Caki2 (cell line): ENCODE measurements at regions not wholly inside any gene's neighbourhood (a gene's known extent, or its start where the extent isn't known, plus 50 kb on each side); places are given as distances from the start of the nearest gene placed in this dataset.
"Not testable (repeated sequence)": the region's sequence is repeated elsewhere in the genome, so short reads cannot be mapped to it uniquely, and the experiment has no call there.

ENCODE experiments used
- DNase-seq: peaks from one replicate; pipeline ENCODE4 v3.0.0-alpha.2; 2015; ENCODE audit warnings: low read depth
- in situ Hi-C: cut with HindIII; loops from 2 replicates; pipeline ENCODE4 v1.10.0; 2016; ENCODE audit warnings: low sequenced_read_pairs, low pct_unique_long_range_greater_than_20kb, mixed read lengths

GRCh38 chr2:111580616-111581015 lies 303.4 kb downstream of the ANAPC1 start:
- DNase-seq, in situ Hi-C loops: not testable (repeated sequence)

GRCh38 chr2:111582090-111582489 lies 301.9 kb downstream of the ANAPC1 start:
- in situ Hi-C loops, DNase-seq: not testable (repeated sequence)

GRCh38 chr2:111583480-111583879 lies 300.5 kb downstream of the ANAPC1 start:
- DNase-seq, in situ Hi-C loops: not testable (repeated sequence)

GRCh38 chr2:111584540-111584939 lies 299.5 kb downstream of the ANAPC1 start:
- in situ Hi-C loops, DNase-seq: not testable (repeated sequence)

GRCh38 chr2:111584950-111585349 lies 299.0 kb downstream of the ANAPC1 start:
- DNase-seq, in situ Hi-C loops: not testable (repeated sequence)

GRCh38 chr2:111586014-111586413 lies 298.0 kb downstream of the ANAPC1 start:
- in situ Hi-C loops, DNase-seq: not testable (repeated sequence)

- DNase-seq, in situ Hi-C loops: not testable (repeated sequence)
Observed at GRCh38 chr2:111595072-111595471, 288.9 kb downstream of the ANAPC1 start.

GRCh38 chr2:111596808-111597705 lies 286.9 kb downstream of the ANAPC1 start:
- DNase-seq, in situ Hi-C loops: not testable (repeated sequence)

GRCh38 chr2:111598944-111599343 lies 285.0 kb downstream of the ANAPC1 start:
- in situ Hi-C loops, DNase-seq: not testable (repeated sequence)

GRCh38 chr2:111602259-111602658 lies 281.7 kb downstream of the ANAPC1 start:
- in situ Hi-C loops, DNase-seq: not testable (repeated sequence)

GRCh38 chr2:111605798-111606197 lies 278.2 kb downstream of the ANAPC1 start:
- DNase-seq, in situ Hi-C loops: not testable (repeated sequence)

GRCh38 chr2:111606632-111607031 lies 277.4 kb downstream of the ANAPC1 start:
- DNase-seq, in situ Hi-C loops: not testable (repeated sequence)

GRCh38 chr2:111609146-111609844 lies 274.7 kb downstream of the ANAPC1 start:
- in situ Hi-C loops, DNase-seq: not testable (repeated sequence)

- in situ Hi-C loops, DNase-seq: not testable (repeated sequence)
Observed at GRCh38 chr2:111610035-111610434, 274.0 kb downstream of the ANAPC1 start.

- DNase-seq = no peak
- in situ Hi-C loops = no loop called here
Observed at GRCh38 chr2:111616651-111617218, 267.3 kb downstream of the ANAPC1 start.

GRCh38 chr2:111617299-111618225 lies 266.4 kb downstream of the ANAPC1 start:
- in situ Hi-C loops = no loop called here
- DNase-seq = peak; percentile 79

- in situ Hi-C loops = no loop called here
- peak; percentile 90 for DNase-seq
Observed at GRCh38 chr2:111618226-111618977, 265.6 kb downstream of the ANAPC1 start.
